AG09309 (cell line): ENCODE measurements at regions not wholly inside any gene's neighbourhood (a gene's known extent, or its start where the extent isn't known, plus 50 kb on each side); places are given as distances from the start of the nearest gene placed in this dataset.

ENCODE experiments used
- DNase-seq: peaks from one replicate; pipeline ENCODE4 v3.0.0-alpha.2; 2010; ENCODE audit warnings: low read depth
- H3K4me3 ChIP-seq: 2 replicates; pipeline ENCODE4 v1.5.1; 2011; ENCODE audit warnings: mild to moderate bottlenecking, low read depth, low read length, moderate library complexity; ENCODE audit not compliant: control insufficient read depth
- TF ChIP-seq, protein P1 (sequence below): IDR thresholded peaks from 2 replicates; pipeline ENCODE4 v1.5.1; 2011; ENCODE audit warnings: mild to moderate bottlenecking, low read depth, low read length, inconsistent platforms; ENCODE audit not compliant: insufficient read depth, control insufficient read depth; ENCODE audit errors: missing control alignments

- no peak overlapping the region for H3K4me3 ChIP-seq
- TF ChIP-seq, protein P1, sequence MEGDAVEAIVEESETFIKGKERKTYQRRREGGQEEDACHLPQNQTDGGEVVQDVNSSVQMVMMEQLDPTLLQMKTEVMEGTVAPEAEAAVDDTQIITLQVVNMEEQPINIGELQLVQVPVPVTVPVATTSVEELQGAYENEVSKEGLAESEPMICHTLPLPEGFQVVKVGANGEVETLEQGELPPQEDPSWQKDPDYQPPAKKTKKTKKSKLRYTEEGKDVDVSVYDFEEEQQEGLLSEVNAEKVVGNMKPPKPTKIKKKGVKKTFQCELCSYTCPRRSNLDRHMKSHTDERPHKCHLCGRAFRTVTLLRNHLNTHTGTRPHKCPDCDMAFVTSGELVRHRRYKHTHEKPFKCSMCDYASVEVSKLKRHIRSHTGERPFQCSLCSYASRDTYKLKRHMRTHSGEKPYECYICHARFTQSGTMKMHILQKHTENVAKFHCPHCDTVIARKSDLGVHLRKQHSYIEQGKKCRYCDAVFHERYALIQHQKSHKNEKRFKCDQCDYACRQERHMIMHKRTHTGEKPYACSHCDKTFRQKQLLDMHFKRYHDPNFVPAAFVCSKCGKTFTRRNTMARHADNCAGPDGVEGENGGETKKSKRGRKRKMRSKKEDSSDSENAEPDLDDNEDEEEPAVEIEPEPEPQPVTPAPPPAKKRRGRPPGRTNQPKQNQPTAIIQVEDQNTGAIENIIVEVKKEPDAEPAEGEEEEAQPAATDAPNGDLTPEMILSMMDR: no peak
- DNase-seq: no peak
Measured at GRCh38 chr2:175626796-175627195, 375.3 kb downstream of the LNPK start.

- H3K4me3 ChIP-seq: no peak overlapping the region
- TF ChIP-seq, protein P1: no peak
- no peak for DNase-seq
Measured at GRCh38 chr2:175624785-175625184, 377.3 kb downstream of the LNPK start.

GRCh38 chr2:175624211-175624761, 377.8 kb downstream of the LNPK start:
- DNase-seq: no peak
- H3K4me3 ChIP-seq: no peak overlapping the region
- TF ChIP-seq, protein P1: no peak

GRCh38 chr2:175621821-175622220, 380.2 kb downstream of the LNPK start:
- DNase-seq: no peak
- TF ChIP-seq, protein P1: no peak
- H3K4me3 ChIP-seq: no peak overlapping the region

DNA sequence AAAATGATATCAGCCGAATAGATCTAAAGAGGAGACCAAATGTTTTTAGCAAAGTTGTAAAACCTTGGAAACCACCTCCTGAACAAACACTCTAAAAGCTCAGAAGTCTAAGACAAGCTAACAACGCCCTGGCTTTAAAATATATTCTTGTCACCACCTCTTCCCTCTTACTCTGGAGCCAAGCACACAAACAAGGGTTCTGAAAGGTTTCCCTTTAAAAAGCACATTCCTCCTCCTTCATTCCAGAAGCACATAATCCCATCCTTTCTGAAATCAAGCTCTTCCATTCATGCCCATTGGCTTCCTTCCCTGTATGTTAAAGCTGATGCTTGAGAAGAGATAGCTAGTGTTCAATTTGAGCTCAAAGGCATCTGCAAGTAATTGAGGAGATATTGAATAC, 382.0 kb downstream of the LNPK start:
- TF ChIP-seq, protein P1: no peak
- no peak for DNase-seq
- H3K4me3 ChIP-seq: no peak overlapping the region

DNA sequence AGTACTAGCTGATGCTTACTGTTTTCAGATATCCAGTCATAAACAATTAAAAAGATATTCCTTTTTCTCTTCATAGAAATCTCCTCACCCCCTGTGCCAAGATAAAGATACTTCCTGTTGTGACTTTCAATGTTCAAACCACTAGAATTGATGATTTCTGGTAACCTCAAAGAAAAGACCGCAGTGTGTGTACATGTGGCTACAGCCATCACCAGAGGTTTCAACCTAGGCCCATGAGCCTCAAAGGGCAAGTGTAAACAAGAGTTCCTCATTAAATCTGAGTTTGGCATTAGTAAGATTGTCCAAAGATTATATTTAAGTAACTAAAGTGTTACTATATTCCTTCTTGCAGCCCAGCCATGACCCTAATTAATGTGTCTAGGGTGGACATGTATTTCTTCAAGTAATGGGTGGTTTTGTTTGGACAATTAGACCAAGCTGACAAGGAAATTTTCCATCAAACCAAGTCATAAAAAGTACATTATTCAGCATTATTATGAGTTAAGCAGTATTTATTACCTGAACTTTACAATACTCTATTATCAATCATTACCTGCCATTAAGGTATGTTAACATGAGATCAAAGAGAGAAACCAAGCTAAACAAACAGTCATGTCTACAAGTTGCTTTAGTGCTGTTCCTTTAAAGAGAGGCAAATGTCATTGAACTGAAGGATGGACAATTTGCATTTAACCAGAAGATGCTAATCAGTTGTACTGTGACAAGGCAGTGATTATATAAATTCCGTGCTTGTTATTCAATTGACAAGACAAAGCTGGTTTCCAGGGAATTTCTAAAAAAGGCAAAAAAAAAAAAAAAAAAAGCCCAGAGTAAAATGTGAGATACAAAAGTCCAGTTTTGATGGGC, 382.7 kb downstream of the LNPK start:
- no peak overlapping the region for H3K4me3 ChIP-seq
- TF ChIP-seq, protein P1: no peak
- DNase-seq: no peak
